ENCODE measurements at regions not wholly inside any gene's neighbourhood (a gene's known extent, or its start where the extent isn't known, plus 50 kb on each side); places are given as distances from the start of the nearest gene placed in this dataset.
A peak's percentile ranks its signal among the peaks of the same experiment; 100 is the strongest.

- Histone ChIP-seq H3K9me3 (ENCODE audit: insufficient read depth in 2 of 2, low read depth in 1 of 2, low read length in 1 of 2) (no peaks in the 10 kb centered on the region), H3K18ac (ENCODE audit: extremely low read depth, low read length) (peak overlapping the region; percentile 93), H2BK5ac (ENCODE audit: low read depth, low read length) (peak overlapping the region; percentile 99), H3K79me2 (ENCODE audit: control insufficient read depth in 1 of 2, insufficient read depth in 2 of 2, low read length in 2 of 2) (peaks cover 0 to 70% of the 10 kb centered on the region in 2 experiments; a peak in 3 of 4 replicates), H3K4me2 (ENCODE audit: insufficient read depth in 1 of 2, low read depth in 2 of 2, low read length in 2 of 2) (peak overlapping the region; percentile 92 to 96), H3K27ac (ENCODE audit: low read depth, low read length) (peak overlapping the region; percentile 85), H2BK20ac (ENCODE audit: low read length) (peak overlapping the region; percentile 11; the same call in 1 of the 2 replicates), H3K9ac (replicated peaks in 1 of 4; ENCODE audit: extremely low read depth in 1 of 4, low read depth in 3 of 4, low read length in 3 of 4) (peak overlapping the region in 3 of 4 experiments; percentile 45 to 58 (median 58); a peak in 6 of 7 replicates), H2BK120ac (replicated peaks; ENCODE audit: low read depth, low read length) (peak overlapping the region; percentile 100), H3K27me3 (replicated peaks in 1 of 4; ENCODE audit: control insufficient read depth in 3 of 4, extremely low read depth in 1 of 4, insufficient read depth in 3 of 4, low read length in 3 of 4) (no peaks in the 10 kb centered on the region), H3K23ac (ENCODE audit: insufficient read length) (no peak overlapping the region), H3K4ac (replicated peaks; ENCODE audit: insufficient read length, low read depth, low read length) (peak overlapping the region; percentile 99), H4K91ac (replicated peaks; ENCODE audit: insufficient read length, low read length) (peak overlapping the region; percentile 98), H3K56ac (replicated peaks; ENCODE audit: insufficient read length, low read depth, low read length) (peak overlapping the region; percentile 46), H2AK5ac (ENCODE audit: low read depth, low read length) (peak overlapping the region; percentile 89), H2BK12ac (ENCODE audit: low read depth, low read length) (peak overlapping the region; percentile 91), H3K14ac (ENCODE audit: insufficient read length) (no peak overlapping the region), H3K23me2 (ENCODE audit: low read depth, low read length) (peaks cover 13% of the 10 kb centered on the region), H2BK15ac (ENCODE audit: low read length) (0 out of 2 replicates have a peak overlapping the region, but pooled peaks have one; percentile 19), H4K5ac (ENCODE audit: insufficient read length, low read depth, low read length) (peak overlapping the region; percentile 80), H4K8ac (ENCODE audit: extremely low read depth, insufficient read depth, low read length) (no peak overlapping the region), H2AFZ (ENCODE audit: low read length) (no peak overlapping the region), H3K79me1 (ENCODE audit: low read depth, low read length) (peaks cover 2% of the 10 kb centered on the region; the same call in 1 of the 2 replicates), H3K4me1 (replicated peaks in 1 of 4; ENCODE audit: control insufficient read depth in 3 of 4, insufficient read depth in 4 of 4, low read length in 3 of 4) (peaks cover 7 to 28% (median 17%) of the 10 kb centered on the region in 4 experiments; a peak in 6 of 7 replicates), H4K20me1 (replicated peaks in 1 of 2; ENCODE audit: control insufficient read depth in 1 of 2, insufficient read depth in 2 of 2, low read length in 2 of 2) (no peaks in the 10 kb centered on the region), H3K36me3 (ENCODE audit: control insufficient read depth in 2 of 4, insufficient read depth in 4 of 4, low read length in 3 of 4) (peaks cover 2 to 25% (median 14%) of the 10 kb centered on the region in 4 experiments; a peak in 6 of 8 replicates), H3K4me3 (ENCODE audit: extremely low read depth in 1 of 4, insufficient read depth in 2 of 4, low read depth in 3 of 4, low read length in 4 of 4) (peak overlapping the region; percentile 28 to 91 (median 36))
- DNase-seq (ENCODE audit: low read depth in 1 of 2, low spot score in 2 of 2), result no peak
- WGBS, 2 experiments (ENCODE audit: extremely low coverage in 1 of 2, insufficient coverage in 1 of 2, insufficient read length in 1 of 2, insufficient replicate concordance in 2 of 2, low coverage in 1 of 2, low lambda C conversion rate in 2 of 2, missing lambda C conversion rate in 1 of 2), result 2% methylated on average over 3 of the region's 3 CpGs; no CpG with 5 or more reads in 1 of the 2 experiments
- CTCF ChIA-PET (ENCODE audit: partially characterized antibody), result interaction anchor here (1.0 kb wide), 1 partner anchor 59 kb away, joined by 3 read pairs; no protein-coding TSS in a partner anchor
- POLR2A ChIA-PET (ENCODE audit: partially characterized antibody), result interaction anchor here (0.7 to 2.7 kb wide), 18 partner anchors 9 to 485 kb away, joined by 3 to 13 read pairs (median 4); partner anchors contain the start of gene GULP1
- TF ChIP-seq CBX5 (IDR thresholded peaks at IDR 0.05; ENCODE audit: low read depth, low read length) (no peak), TAF1 (IDR thresholded peaks at IDR 0.05; ENCODE audit: low read depth, low read length) (no peak), BRCA1 (IDR thresholded peaks at IDR 0.05; ENCODE audit: low read depth, low read length) (no peak), POU5F1 (IDR thresholded peaks at IDR 0.05; ENCODE audit: low read depth, low read length) (no peak), TCF12 (IDR thresholded peaks at IDR 0.05; ENCODE audit: low read depth, low read length) (no peak), MAFK (IDR thresholded peaks at IDR 0.05; ENCODE audit: low read depth, low read length) (no peak), YY1 (IDR thresholded peaks at IDR 0.05; ENCODE audit: low read depth, low read length) (peak; percentile 6; the same call in 1 of the 2 replicates)
- peak; percentile 28 for FAIRE-seq
Measured at GRCh38 chr2:188032786-188033185, 258.9 kb upstream of the GULP1 start.

Measured in H1 (cell line).